Lung (tissue), 11 donors: ENCODE measurements at regions not wholly inside any gene's neighbourhood (a gene's known extent, or its start where the extent isn't known, plus 50 kb on each side); places are given as distances from the start of the nearest gene placed in this dataset.

Experiments
- ATAC-seq: fragments of 200-7000 bp; cut with Tn5 transposase; one replicate; pipeline ENCODE4 v1.9.1; 2020; ENCODE audit warnings: moderate number of reproducible peaks; ENCODE audit not compliant: insufficient read depth, low FRiP score
- DNase-seq, 3 donors: peaks; one replicate each; pipeline ENCODE4 v3.0.0-alpha.2; 2013 to 2017
- H3K27ac ChIP-seq, 2 donors: one replicate each; pipeline ENCODE4 v1.5.1; 2013; ENCODE audit warnings: mild to moderate bottlenecking in 2 of 2, moderate library complexity in 2 of 2, control low read depth in 1 of 2, inconsistent platforms in 1 of 2, low read depth in 1 of 2, low read length in 1 of 2
- H3K27me3 ChIP-seq, 3 donors: one replicate each; pipeline ENCODE4 v1.5.1; 2013; ENCODE audit warnings: low read length in 2 of 3; ENCODE audit not compliant: control insufficient read depth in 3 of 3, insufficient read depth in 3 of 3
- H3K36me3 ChIP-seq, 4 donors: one replicate each; pipeline ENCODE4 v1.5.1; 2013; ENCODE audit warnings: low read length in 4 of 4, mild to moderate bottlenecking in 1 of 4, moderate library complexity in 1 of 4; ENCODE audit not compliant: control insufficient read depth in 4 of 4, insufficient read depth in 4 of 4
- H3K4me1 ChIP-seq, 5 donors: one replicate each; pipeline ENCODE4 v1.5.1; 2013; ENCODE audit warnings: low read length in 5 of 5, mild to moderate bottlenecking in 2 of 5, moderate library complexity in 1 of 5; ENCODE audit not compliant: control insufficient read depth in 5 of 5, insufficient read depth in 5 of 5
- H3K4me3 ChIP-seq: one replicate; pipeline ENCODE4 v1.5.1; 2013; ENCODE audit warnings: mild to moderate bottlenecking, control low read depth, moderate library complexity
- H3K9ac ChIP-seq, 2 donors: one replicate each; pipeline ENCODE4 v1.5.1; 2013; ENCODE audit warnings: low read length in 2 of 2, control low read depth in 1 of 2; ENCODE audit not compliant: insufficient read depth in 1 of 2
- H3K9me3 ChIP-seq, 4 donors: one replicate each; pipeline ENCODE4 v1.5.1; 2013; ENCODE audit warnings: low read length in 3 of 4, mild to moderate bottlenecking in 1 of 4, moderate library complexity in 1 of 4; ENCODE audit not compliant: control insufficient read depth in 4 of 4, insufficient read depth in 3 of 4
- WGBS, 2 donors: extraction: QIAGEN DNeasy Blood & Tissue Kit; methylation state at CpG; one replicate each; pipeline ENCODE4 v1.1.7; 2013; 5-methylcytosine and 5-hydroxymethylcytosine counted together
- TF ChIP-seq, protein P1 (sequence below): IDR thresholded peaks from 2 replicates; pipeline ENCODE4 v1.5.1; 2012; ENCODE audit warnings: mild to moderate bottlenecking; ENCODE audit errors: control extremely low read depth, extremely low read depth
- donor health status: control.
- donor health status: control.
- donor health status: Bipolar disorder and iron deficiency.
- donor health status: healthy.
- donor health status: DM: yes; HTN: yes; CAD: no.

DNA sequence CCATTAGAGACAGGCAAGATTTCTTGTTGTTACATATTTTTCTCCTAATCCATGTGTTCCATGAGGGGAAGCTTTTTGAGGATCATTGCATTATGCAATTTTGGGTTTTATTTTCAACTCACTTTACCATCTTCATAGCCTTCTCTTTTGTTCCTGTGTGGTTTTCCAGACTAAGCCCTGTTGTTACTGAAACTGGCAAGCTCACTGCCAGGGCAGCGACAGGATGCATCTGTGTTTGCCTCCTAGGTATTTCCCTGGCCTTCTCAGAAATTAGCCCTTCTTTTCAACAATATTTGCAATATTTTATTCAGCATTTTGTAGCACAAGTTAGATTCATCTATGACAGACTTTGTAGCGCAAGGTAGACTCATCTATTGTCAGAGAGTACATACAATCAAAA is 134.2 kb upstream of the CYYR1 start:
- H3K4me3 ChIP-seq = no peak overlapping the region
- H3K36me3 ChIP-seq = no peaks in the 10 kb centered on the region
- no peak for DNase-seq
- no peaks in the 10 kb centered on the region for H3K27me3 ChIP-seq
- H3K27ac ChIP-seq = no peak overlapping the region
- peaks cover 0 to 2% (median 0%) of the 10 kb centered on the region in 4 donors for H3K9me3 ChIP-seq
- 43 to 73% methylated on average over 2 of the region's 2 CpGs for WGBS, 2 donors
- ATAC-seq = no peak
- TF ChIP-seq, protein P1, sequence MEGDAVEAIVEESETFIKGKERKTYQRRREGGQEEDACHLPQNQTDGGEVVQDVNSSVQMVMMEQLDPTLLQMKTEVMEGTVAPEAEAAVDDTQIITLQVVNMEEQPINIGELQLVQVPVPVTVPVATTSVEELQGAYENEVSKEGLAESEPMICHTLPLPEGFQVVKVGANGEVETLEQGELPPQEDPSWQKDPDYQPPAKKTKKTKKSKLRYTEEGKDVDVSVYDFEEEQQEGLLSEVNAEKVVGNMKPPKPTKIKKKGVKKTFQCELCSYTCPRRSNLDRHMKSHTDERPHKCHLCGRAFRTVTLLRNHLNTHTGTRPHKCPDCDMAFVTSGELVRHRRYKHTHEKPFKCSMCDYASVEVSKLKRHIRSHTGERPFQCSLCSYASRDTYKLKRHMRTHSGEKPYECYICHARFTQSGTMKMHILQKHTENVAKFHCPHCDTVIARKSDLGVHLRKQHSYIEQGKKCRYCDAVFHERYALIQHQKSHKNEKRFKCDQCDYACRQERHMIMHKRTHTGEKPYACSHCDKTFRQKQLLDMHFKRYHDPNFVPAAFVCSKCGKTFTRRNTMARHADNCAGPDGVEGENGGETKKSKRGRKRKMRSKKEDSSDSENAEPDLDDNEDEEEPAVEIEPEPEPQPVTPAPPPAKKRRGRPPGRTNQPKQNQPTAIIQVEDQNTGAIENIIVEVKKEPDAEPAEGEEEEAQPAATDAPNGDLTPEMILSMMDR = no peak
- H3K9ac ChIP-seq = no peak overlapping the region
- H3K4me1 ChIP-seq = no peaks in the 10 kb centered on the region

DNA sequence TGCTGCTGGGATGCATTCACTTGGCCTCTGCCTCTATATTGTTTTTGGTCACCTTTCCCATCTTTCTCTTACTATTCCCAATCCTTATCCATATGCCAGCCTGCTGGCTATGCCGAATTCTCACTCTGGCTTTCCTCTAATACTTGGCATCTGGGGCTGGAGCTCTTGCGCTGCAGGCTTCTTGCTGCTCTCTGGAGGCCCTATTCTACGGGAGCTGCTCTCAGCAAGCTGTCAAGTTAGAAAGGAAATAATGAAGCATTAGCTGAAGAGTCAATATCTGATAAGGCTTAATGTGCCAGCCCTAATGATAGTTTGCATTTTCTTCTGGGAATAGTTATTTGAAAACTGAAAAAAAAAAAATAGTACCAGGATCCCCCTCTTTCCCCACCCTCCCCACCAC is 125.3 kb upstream of the CYYR1 start:
- Histone ChIP-seq H3K27ac (no peak overlapping the region), H3K4me1 (no peaks in the 10 kb centered on the region), H3K27me3 (no peaks in the 10 kb centered on the region), H3K9ac (no peak overlapping the region), H3K4me3 (no peak overlapping the region), H3K9me3 (peaks cover 0 to 4% (median 0%) of the 10 kb centered on the region in 4 donors), H3K36me3 (no peaks in the 10 kb centered on the region)
- ATAC-seq (no peak), DNase-seq (no peak)
- 84 to 85% methylated on average over 3 of the region's 3 CpGs for WGBS, 2 donors
- TF ChIP-seq, protein P1 = no peak

DNA sequence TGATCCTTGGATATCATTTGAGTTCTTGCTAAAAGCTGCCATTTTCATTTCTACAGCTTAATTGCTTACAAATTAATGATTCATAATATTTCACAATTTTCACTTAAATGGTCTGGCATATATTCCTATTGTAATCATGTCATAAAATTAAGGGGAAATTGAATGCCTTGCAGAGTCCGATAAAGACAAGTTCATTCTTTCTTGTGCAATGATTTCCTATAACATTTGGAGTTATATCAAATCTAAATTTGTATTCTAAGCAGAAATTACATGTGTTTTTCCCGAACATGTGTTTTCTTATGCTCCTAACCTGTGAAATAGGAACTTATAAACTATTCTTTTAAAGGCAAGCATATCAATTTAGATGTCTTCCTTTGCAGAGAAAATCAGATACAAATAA is 118.3 kb upstream of the CYYR1 start:
- Histone ChIP-seq H3K9ac (no peak overlapping the region), H3K9me3 (peaks cover 0 to 7% (median 4%) of the 10 kb centered on the region in 4 donors), H3K27ac (no peak overlapping the region), H3K4me1 (peaks cover 0 to 6% (median 0%) of the 10 kb centered on the region in 5 donors), H3K36me3 (no peaks in the 10 kb centered on the region), H3K4me3 (no peak overlapping the region), H3K27me3 (no peaks in the 10 kb centered on the region)
- DNase-seq (peak in 2 of 3 donors; percentile 48 to 55), ATAC-seq (no peak)
- TF ChIP-seq, protein P1 = no peak
- 77 to 82% methylated on average over 2 of the region's 2 CpGs for WGBS, 2 donors

DNA sequence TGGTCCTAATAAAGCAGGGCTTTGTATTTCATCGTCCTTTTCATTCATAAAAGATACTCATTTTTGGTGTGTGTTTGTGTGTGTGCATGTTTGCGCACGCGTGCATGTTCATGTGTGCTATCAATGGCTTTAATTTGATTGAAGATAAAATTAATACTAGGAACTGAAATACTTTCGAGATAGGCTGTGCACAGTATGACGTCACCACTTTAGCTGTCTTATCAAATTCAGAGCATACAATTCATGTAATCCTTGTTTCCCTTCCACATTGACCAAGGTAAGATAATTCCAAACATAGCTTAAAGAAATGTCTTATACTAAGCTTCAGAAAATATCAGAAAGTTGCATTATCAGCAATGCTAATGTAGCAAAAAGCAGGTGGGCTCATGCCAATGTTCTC is 113.6 kb upstream of the CYYR1 start:
- Histone ChIP-seq H3K9me3 (peaks cover 0 to 7% (median 4%) of the 10 kb centered on the region in 4 donors), H3K27me3 (no peaks in the 10 kb centered on the region), H3K9ac (no peak overlapping the region), H3K36me3 (no peaks in the 10 kb centered on the region), H3K27ac (no peak overlapping the region), H3K4me1 (no peaks in the 10 kb centered on the region), H3K4me3 (no peak overlapping the region)
- WGBS, 2 donors = 87 to 88% methylated on average over 6 of the region's 6 CpGs
- ATAC-seq (no peak), DNase-seq (no peak)
- TF ChIP-seq, protein P1 = no peak
